Hematopoietic multipotent progenitor cell treated with erythropoietin and hydrocortisone succinate and interleukin-3 and kit ligand, for 17 days (in vitro differentiated cells): ENCODE measurements at regions not wholly inside any gene's neighbourhood (a gene's known extent, or its start where the extent isn't known, plus 50 kb on each side); places are given as distances from the start of the nearest gene placed in this dataset.

Source experiments
- DNase-seq: peaks from one replicate; pipeline ENCODE4 v3.0.0-alpha.2; 2015; ENCODE audit warnings: low spot score

DNA sequence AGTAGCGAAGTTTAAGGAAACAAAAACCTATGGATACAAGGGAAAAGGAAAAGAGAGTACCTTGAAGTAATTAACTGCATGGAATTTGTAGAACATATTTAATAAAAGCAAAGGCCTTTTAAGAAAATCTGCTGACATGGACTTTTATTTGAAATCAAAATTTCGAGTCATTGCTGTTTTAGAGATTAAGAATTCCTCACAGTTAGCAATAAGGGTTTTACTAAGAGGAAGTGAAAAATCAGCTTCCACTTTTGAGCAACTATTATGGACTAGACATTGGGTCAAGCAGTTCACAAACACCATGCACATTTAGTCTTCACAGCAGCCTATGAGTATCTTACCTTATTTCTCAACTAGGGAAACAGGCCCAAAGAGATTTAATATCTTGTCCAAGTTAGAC is 876.3 kb downstream of the BCL11A start:
- no peak for DNase-seq

DNA sequence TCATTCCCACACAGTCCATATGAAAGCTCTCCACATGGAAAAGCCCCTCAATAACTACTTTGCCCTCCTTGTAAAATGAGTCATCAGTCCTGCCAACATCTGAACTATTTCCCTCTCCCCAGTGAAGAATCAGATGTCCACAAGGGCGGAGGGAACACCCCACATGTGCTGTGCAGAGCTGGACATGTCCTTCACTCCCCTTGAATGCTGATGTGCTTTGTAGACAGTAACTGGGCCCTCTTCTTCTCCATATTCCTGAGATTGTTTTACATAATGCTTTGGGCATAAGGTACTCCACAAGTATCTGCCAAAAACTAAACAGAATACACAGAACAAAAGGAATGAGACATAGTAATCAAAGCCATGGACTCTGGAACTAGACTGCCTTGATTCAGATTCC is 879.4 kb downstream of the BCL11A start:
- no peak for DNase-seq

DNA sequence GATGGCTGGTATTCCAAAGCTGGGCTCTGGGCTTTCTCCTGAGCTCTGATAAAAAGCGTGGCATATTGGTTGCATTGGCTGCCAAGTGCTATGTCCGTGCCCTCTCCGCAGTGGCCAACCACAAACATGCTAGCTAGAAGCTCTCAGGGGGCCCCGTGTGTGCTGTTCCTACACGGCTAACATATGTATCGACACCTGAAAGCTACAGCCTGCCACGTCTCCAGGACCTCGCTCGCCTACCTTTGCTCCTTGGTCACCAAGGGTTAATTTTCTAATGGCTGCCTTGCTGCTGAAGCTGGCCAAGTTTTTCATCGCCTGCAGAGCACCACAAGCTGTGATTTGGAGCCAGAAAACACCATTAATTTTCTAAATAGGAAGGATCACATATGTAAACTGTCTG is 888.4 kb downstream of the BCL11A start:
- no peak for DNase-seq

DNA sequence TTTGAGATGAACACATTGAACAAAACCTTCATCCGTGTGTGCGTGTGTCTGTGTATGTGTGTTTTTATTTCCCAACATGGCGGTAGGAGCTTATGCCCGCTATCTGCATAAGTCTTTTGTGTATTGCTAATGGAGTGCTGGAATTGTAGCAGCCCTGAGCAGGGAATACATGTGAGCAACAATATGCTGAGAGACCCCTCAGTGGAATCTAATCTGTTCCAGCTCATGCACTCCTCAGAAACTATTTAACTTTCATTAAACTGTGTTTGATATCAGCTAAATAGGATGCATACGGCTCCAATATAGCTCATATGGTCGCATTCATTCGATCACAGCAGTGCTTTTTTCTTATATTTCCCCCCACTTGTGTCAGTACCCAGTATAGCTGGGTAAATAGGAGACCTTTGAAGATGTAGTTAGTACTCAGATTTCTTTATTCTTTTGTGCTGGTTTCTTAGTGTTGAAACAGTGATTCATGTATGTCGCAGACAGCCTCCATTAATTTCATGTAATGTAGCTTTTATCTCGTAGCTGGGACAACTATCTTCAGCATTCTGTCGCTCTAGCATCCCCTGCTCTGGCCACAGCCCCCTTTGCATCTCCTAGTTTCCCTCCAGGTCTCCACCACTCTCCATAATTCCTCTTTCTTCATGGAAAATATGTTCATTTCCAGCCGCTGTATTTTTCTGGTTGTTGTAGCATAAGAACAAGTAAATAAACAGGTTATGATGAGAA is 891.2 kb downstream of the BCL11A start:
- no peak for DNase-seq

DNA sequence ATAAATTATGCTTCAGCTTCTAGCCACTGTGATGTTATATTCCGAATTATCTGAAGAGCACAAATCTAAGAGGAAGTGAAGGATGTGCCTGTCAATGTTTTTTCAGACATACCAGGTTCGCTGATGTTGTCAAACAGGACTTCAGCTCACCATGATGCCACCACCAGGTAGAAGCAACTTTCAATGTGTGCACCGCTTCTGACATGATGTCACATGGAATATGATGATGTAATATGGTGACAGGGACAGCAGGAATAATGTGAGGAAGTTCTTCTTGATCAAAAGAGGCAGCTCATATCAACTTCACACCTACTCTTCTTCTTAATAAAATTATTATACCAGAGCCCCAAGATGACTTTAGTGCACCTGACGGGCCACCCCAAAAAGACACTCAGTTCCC is 893.2 kb downstream of the BCL11A start:
- DNase-seq = no peak

DNA sequence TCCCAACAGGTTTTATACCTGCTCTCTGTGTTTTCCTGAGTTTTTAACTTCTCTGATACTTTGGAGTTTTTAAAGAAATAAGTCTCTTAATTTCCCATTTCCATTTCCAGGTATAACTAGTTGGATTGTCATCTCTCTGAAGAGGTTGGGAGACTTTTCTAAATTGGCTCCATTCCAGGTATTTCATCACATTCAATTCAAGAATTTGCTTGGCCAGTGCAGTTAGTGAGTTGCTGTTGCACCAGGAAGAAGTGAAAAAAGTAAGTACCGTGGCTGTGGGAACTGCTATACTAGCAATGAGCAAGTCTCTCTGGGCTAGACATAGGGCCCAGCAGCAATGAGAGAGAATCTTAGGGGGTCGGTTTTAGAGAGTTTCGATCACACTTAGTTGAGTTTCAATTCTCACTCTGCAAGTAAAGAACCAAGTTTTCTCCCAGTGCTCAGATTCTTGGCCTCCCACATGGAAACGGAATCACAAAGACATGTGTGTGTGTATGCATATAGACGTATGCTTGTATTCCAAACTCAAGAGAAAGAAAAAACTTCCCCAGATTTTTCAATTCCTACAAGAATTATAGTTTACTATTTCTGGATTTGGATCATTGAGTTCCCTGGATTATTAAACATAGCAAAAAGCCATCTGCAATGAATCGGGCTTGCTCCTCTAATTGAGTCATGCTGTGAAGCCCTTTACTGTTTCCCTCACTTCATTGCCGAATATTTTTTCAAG is 894.4 kb downstream of the BCL11A start:
- DNase-seq = no peak

DNA sequence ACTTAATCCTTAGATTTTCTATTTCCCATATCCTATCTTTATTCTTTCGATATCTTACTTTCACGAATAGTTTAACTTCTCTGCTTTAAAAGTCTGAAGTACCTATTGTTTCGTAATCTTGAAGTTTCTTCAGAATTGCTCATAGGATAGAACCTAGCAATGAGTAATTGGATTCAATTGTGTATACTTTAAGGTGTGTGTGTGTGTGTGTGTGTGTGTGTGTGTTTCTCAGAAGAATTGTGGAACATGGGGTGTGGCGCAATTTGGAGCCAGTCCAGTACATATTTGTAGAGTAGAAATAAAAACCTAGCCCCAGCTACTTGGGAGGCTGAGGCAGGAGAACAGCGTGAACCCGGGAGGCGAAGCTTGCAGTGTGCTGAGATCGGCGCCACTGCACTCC is 897.6 kb downstream of the BCL11A start:
- DNase-seq = no peak

DNA sequence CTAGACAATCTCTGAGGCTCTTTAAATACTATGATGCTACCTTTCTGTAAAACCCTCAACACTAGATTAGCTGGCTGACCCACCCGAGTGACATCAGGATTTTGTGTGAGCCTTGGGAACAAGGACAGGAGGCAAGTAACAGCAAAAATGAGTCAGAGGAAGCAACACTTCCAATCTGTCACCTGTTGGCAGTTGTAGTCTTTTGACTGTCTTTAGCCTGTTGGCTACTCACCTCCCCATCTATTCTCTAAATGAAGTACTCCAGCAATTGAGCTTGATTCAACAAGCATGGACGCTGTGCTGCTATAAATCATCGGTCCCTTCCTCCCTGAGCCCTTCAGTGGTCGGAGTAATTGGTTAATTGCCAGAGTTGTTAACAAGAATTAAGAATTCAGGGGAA is 898.7 kb downstream of the BCL11A start:
- no peak for DNase-seq

DNA sequence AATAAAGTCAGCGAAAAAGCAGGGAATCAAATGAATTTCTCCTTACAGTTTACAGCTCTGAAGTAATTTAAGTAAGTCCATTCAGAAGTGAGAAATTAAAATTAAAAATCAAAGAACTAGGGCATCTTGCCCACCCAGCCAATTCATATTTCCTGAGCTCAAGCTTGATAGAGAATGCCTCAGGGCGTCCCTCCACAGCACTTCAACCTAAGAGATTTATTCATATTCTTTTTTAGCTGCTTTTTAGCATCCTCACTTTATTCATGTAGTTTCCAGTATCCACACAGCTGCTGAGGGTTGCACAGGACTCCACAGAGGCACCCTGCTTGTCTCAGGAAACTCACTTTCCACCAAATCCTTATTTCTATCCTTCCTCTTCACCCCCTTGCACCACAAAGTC is 900.3 kb downstream of the BCL11A start:
- DNase-seq = no peak

DNA sequence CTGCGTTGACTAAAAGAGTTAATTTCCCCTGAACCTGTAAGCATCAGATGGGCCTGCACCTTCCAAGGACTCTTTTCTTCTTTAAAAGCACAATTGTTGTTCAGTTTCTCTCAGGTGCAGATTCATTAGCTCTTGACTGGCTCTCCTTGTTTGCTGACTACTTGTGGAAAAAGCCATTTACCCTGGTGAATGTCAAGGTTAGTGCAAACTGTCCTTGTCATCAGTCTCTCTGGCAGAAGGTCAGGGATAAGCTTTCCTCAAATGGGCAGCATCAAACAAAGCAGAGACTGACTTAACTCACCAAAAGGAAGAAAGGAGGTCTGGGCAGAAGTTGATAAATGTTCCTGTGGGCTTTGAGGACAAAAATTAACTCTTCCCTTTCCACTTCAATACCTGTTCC is 922.7 kb downstream of the BCL11A start:
- DNase-seq = no peak

DNA sequence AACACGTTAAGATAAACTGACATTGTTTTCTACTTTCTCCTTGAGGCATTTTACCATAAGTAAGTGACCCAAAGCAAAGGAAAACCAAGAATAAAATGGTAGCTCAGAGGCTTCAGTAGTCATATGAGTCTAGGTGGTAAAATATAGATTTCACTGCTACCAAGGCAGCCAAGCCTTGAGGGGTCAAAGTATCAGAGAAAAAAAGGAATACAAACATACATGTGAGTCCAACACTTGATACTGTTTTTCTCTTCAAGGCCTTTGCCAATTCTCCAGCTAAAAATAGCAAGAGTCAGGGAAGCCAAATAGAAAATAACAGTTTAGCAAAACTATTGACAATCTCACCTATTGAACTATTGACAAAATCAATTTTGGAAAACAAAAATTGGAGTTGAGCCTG is 925.9 kb downstream of the BCL11A start:
- DNase-seq = no peak

DNA sequence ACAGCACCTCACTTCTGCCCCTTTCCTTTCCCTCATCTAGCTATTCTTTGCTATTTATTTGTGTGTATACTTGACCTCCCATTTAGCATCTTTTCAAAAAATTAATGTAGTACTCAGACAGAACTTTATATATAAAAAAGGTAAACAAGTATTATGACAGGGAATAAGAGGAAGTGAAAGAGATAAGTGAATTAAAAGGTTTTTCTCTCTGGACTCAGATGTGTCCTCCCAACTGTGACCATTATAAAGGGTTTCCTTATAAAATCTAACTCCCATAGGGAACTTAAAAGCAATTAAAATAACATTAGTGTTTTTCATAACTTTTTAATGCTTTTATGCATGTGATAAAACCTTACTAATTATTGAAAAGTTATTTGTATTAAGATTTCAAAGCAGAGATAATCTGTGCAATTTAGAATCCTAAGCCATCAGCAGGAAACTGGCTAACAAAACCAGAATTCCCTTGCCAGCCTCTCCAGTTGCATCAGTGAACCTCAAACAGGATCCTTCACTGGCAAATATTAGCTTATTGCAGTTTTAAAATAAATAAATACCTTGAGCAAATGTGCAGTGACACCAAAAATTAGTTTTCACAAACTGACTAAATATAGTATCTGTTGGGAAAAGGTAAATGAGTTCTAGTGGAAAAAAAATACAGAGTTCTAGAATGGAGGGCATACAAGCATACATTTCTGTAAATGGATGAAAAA is 930.7 kb downstream of the BCL11A start:
- DNase-seq = no peak

DNA sequence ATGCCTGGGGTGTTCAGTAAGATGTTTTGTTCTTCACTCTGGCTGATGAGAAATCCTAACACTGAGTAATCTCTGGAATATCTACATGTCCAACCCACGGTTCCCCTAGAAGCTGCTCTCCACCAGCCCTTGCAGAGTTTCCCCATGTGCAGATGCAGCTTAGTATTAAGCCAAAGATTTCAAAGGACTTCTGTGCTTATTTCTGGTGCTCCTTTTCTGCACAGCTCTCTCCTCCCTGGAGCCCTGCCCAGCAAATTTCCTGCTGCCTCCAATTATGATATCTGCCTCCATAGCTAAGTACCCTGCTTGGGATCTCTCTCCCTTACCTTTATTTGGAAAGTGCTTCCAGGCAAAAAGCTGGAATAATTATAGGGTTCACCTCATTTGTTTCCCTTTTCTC is 949.3 kb downstream of the BCL11A start:
- no peak for DNase-seq

DNA sequence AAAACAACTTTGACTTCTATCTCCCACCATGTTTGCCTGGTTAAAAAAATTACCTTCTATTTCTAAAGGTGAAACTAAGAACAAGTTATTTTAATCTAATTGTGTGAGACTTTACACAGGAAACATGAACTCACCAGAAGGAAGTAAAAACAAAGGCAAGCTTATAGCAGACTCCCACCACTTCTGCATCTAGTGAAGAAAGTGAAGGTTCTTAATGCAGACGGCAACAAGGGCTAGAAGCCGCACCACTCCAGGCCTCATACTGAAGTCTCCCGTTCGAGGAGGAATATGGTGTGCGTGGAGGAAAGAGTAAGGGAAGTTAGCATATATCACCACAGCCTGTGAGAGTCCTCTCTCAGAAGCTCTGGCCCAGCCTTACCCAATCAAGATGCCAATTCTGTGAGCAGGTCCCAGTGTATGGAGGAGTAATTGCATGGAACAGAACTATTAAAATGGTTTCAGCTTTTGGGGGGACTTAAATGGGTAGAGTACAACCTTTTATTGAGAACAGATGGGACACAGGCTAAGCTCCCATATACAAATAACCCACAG is 958.7 kb downstream of the BCL11A start:
- DNase-seq = no peak

DNA sequence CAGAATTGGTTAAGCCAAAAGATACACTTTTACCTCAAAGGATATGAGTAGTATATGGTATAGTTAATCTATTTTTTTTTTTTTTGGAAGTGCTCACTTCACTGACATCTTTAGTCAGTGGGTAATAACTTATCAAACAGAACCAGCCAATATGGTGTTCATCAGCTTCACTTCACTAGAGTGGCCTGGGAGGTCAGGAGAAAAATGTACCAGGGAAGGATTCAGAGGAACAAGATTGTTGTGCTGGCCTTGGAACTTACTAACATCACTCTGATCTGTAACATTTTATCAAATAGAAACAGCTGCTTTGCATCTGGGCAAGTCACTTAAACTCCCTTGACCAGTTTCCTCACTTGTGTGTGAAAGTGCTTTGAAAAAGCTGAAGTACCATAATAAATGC is 962.7 kb downstream of the BCL11A start:
- no peak for DNase-seq

DNA sequence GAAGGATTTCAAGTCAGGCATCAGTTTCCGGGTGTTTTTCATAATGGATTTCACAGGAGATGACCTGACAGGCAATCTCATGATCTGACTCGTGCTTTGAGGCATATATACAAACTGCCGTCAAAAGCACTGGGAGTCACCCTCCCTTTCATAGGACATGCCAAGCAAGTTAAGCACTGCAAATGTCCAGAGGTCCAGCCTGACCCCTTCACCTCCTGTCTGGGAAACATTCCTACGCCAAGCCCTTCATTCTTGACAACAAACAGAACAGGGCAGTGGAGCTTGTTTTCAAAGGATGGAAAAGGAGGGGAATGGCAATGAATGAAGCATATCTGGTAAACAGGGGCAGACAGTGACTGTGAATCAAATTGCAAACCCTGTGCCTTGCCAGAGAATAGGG is 963.6 kb downstream of the BCL11A start:
- no peak for DNase-seq

DNA sequence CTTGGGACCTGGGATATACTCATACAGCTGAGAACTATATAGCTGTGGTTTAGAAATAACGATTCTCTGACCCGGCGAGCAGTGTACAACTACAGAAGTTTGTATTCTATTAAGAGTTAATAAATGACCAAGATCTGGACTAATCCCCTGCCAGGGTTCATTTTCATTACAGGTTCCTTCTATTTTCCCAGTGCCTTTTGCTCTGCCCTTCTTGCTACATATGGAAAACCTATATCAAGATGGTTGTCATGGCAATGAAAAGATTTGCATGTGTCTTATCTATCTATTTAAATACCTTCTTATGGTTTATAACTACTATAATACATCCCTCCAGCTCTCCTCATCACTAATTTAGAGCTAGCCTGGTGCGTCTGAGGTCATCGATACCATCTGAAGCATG is 965.2 kb downstream of the BCL11A start:
- no peak for DNase-seq

DNA sequence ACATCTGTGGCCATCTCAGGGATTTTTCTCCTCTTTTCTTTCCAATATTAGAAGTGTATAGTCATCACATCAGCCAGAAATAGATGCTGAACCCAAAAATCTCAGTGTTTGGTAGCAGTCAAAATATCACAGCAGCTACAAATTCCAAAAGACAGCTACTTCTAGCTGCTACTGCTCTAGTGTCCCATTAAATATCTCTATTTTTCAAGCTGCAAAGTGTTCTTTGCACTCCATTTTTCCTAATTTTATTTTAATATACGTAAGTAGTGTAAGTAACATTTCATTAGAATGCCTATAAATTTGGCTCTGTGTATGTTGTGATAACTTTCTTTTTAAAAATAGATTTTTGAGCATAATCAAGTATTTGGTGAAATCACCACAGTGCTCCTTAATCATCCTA is 967.3 kb downstream of the BCL11A start:
- no peak for DNase-seq

DNA sequence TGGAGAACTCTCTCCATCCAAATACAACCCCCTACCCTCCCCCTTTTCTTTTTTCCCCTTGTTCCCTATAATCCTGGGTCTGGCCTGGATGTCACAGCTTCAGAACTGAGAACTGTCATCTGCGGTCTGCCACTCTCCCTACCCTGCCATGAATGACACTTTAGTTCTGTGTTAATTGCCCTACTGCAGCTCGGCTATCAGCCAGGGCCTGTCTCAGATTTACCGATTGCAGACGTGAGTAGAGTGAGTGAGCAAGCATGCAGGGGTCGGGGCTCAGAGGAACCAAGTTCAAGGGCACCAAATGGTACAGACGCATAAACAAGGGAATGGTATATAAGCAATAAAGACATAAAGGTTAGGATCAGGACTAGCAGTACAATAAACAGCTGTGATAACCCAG is 967.8 kb downstream of the BCL11A start:
- DNase-seq = no peak

DNA sequence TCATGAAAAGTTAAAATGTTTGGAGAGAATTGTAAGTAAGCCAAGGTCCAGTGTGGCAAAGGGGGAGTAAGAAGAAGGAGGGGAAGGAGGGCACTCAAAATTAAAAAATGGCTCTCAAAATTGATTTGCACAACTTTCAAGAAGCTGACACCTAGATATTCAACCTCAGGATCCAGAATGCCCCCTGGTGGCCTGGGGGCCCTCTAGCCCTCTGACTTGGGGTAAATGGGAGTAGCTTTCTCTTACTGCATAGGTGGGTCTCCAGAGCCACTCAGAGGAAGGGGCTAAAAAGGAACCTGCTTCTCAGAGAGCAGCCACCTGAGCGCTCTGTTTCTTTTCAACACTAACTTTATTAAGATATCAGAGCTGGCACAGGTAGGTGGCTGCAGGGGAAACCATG is 968.5 kb downstream of the BCL11A start:
- no peak for DNase-seq

DNA sequence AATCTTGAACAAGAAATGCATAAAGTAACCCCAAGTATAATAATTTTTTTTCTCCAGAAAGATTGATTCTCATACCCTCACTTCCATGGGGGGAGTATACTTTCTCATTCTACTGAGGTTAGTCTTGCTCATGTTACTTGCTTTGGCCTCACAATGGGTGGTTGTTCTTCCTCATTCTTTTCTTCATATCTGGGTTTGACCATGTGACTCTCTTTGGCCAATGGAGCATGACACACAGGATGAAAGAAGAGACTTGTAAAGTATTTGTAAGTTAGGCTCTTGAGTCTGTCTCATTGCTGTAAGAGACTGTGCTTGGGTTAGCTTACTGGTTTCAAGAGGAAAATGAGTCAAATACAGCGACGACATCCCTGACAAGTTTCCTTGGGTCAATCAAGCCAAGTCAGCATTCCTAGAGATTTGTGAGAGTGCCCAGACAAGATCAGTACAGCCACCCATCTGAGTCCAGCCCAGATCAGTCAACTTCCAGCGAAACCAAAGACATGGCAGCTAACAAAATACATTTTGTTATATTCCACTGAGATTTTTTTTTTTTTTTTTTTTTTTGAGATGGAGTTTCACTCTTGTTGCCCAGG is 970.2 kb downstream of the BCL11A start:
- no peak for DNase-seq

DNA sequence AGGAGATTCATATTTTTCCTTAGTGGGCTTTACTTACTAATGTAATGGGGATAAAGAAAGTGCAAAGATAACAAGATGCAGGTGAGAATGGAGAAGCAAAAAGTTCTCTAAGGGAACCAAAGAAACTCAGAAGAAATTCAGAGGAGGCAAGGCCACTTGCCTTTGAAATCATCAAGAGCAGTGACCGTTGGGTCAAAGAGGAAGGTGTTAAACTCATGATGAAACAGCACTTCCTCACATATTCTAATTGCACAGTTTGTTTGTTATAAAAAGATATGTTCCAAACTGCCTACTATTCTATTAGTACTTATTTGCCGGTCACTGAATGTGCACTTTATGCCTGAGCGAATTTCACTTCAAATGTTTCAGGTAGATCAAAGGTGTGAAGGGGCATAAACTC is 975.1 kb downstream of the BCL11A start:
- DNase-seq = no peak

DNA sequence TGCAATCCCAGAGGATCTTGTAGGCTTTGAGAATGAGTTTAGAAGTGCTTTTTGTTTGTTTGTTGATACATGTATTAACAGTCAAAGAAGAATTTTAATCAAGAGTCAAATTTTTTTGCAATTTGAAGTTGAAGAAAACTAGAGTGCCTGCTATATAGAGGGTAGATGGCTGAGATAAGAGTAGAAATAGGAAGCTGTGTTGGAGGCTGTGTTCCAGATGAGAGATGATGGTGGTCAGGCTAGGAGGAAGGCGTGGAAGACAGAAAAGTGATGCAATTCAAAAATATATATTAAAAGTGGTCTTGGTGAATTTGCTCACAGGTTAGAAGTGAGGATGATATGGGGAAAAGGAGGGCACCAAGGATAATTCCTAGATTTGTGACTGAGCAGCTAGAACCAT is 978.3 kb downstream of the BCL11A start:
- no peak for DNase-seq
